ENCODE measurements at regions not wholly inside any gene's neighbourhood (a gene's known extent, or its start where the extent isn't known, plus 50 kb on each side); places are given as distances from the start of the nearest gene placed in this dataset.

GRCh38 chr2:75344146-75344545, 144.8 kb upstream of the TACR1 start:
- FAIRE-seq = no peak
- WGBS (ENCODE audit: insufficient coverage, insufficient replicate concordance, low lambda C conversion rate, missing lambda C conversion rate) = 0% methylated on average over 1 of the region's 1 CpG
- BruUV-seq (replicated peaks) = no TSS peak

More at GRCh38 chr2:75344146-75344545, 144.8 kb upstream of the TACR1 start:
- Histone ChIP-seq H3K4me2 (ENCODE audit: control insufficient read depth, insufficient read depth) (no peak overlapping the region), H2AFZ (ENCODE audit: control insufficient read depth, low read depth, low read length) (no peak overlapping the region), H3K9ac (ENCODE audit: control insufficient read depth, insufficient read depth, low read length) (no peak overlapping the region), H3K4me1 (ENCODE audit: control insufficient read depth, insufficient read depth, low read length) (no peaks in the 10 kb centered on the region), H3K9me3 (replicated peaks; ENCODE audit: control insufficient read depth, insufficient read depth, low read length) (no peaks in the 10 kb centered on the region), H3K27me3 (replicated peaks in 1 of 2; ENCODE audit: control insufficient read depth in 2 of 2, insufficient read depth in 2 of 2, low read length in 1 of 2) (no peaks in the 10 kb centered on the region), H4K20me1 (ENCODE audit: control insufficient read depth, insufficient read depth) (no peaks in the 10 kb centered on the region), H3K4me3 (no peak overlapping the region), H3K36me3 (ENCODE audit: control insufficient read depth in 2 of 2, insufficient read depth in 2 of 2, low read length in 1 of 2) (no peaks in the 10 kb centered on the region), H3K79me2 (ENCODE audit: control insufficient read depth, insufficient read depth, low read length) (no peaks in the 10 kb centered on the region), H3K27ac (ENCODE audit: control insufficient read depth, insufficient read depth) (no peak overlapping the region)
- ATAC-seq (no peak), DNase-seq (ENCODE audit: low read depth, low spot score) (no peak)
- RAD21 ChIA-PET (ENCODE audit: unreplicated experiment) = interaction anchor here (1.2 to 2.3 kb wide), 4 partner anchors 11 to 89 kb away, joined by 4 to 14 read pairs (median 5); no protein-coding TSS in a partner anchor
- CTCF ChIA-PET = interaction anchor here (0.9 to 1.6 kb wide), 7 partner anchors 10 to 303 kb away, joined by 3 to 6 read pairs (median 3); partner anchors contain the start of gene MRPL19
- no peak for TF ChIP-seq SUPT20H (IDR thresholded peaks at IDR 0.05; ENCODE audit: borderline replicate concordance, control insufficient read depth, low read depth, low read length)
- TF ChIP-seq TCF7 (IDR thresholded peaks at IDR 0.05; ENCODE audit: borderline replicate concordance) = no peak
- no peak for TF ChIP-seq ATF2 (IDR thresholded peaks at IDR 0.05; ENCODE audit: low read length)
- TF ChIP-seq KAT2A (conservative IDR thresholded peaks at IDR 0.05; ENCODE audit: control insufficient read depth, low read depth, low read length) = no peak
- TF ChIP-seq GATAD2B (conservative IDR thresholded peaks at IDR 0.05; ENCODE audit: low read depth) = 0 out of 2 replicates have a peak, but pooled peaks have one; percentile 2
- TF ChIP-seq PBX3 (IDR thresholded peaks at IDR 0.05; ENCODE audit: insufficient replicate concordance, low read depth, low read length) = no peak
- SMC1A ChIA-PET (ENCODE audit: uncharacterized antibody, unreplicated experiment) = interaction anchor here (0.6 to 3.3 kb wide), 21 partner anchors 8 to 333 kb away, joined by 3 to 27 read pairs (median 4); no protein-coding TSS in a partner anchor
- intact Hi-C loops (cut with micrococcal nuclease; ENCODE audit: unreplicated experiment) = no loop called here
- POLR2A ChIA-PET = interaction anchor here (0.9 to 1.5 kb wide), 5 partner anchors 11 to 277 kb away, joined by 3 to 5 read pairs (median 3); no protein-coding TSS in a partner anchor
- in situ Hi-C loops (cut with MboI) = no loop called here

Data from GM12878 (cell line).